A549 (cell line): ENCODE measurements at regions not wholly inside any gene's neighbourhood (a gene's known extent, or its start where the extent isn't known, plus 50 kb on each side); places are given as distances from the start of the nearest gene placed in this dataset.

Source experiments
- MAFK ChIP-seq: fragments of 450-650 bp; IDR thresholded peaks from 2 replicates; pipeline ENCODE4 v1.6.1; 2014; ENCODE audit not compliant: partially characterized antibody
- MAX ChIP-seq: IDR thresholded peaks from 2 replicates; pipeline ENCODE4 v1.6.1; 2012
- ZNF302 ChIP-seq: fragments of 250-450 bp; sonication (Bioruptor Pico); IDR thresholded peaks from 2 replicates; pipeline ENCODE4 v1.9.0; 2021; ENCODE audit warnings: inconsistent platforms, mild to moderate bottlenecking, moderate library complexity

DNA sequence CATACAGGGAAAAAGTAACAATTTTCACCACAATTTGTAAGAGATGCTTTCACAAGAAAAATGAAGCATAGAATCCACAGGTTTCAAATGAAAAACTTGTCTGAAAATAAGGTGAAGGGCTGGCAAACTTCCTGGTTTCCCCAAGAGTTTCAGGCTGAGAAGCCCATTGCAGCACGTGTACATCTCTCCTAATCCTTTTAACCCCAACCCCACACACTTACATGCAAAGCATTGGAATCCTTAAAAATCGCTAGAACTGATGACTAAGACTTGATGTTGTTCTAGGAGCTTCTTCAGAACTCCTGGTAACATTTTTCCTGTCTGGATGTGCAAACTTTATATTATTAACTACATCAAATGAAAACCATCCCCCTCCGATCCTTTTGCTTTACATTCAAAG, 317.8 kb upstream of the RGMB start:
- TF ChIP-seq MAFK, result no peak
- TF ChIP-seq ZNF302 (CRISPR knock-in tag), result no peak
- no peak for TF ChIP-seq MAX
